ENCODE measurements at regions not wholly inside any gene's neighbourhood (a gene's known extent, or its start where the extent isn't known, plus 50 kb on each side); places are given as distances from the start of the nearest gene placed in this dataset.
A peak's percentile ranks its signal among the peaks of the same experiment; 100 is the strongest.

GRCh38 chr6:121499666-121500065 lies 64.2 kb downstream of the GJA1 start:
- DNase-seq: no peak

GRCh38 chr6:121503589-121503991 lies 68.1 kb downstream of the GJA1 start:
- DNase-seq: no peak

- peak; percentile 23 to 35 for DNase-seq
These were observed 68.8 kb downstream of the GJA1 start for GRCh38 chr6:121504227-121504626.

GRCh38 chr6:121505284-121505683 lies 69.8 kb downstream of the GJA1 start:
- no peak for DNase-seq

- peak; percentile 18 to 29 for DNase-seq
These were observed 71.6 kb downstream of the GJA1 start for GRCh38 chr6:121506761-121507754.

GRCh38 chr6:121510568-121511177 lies 75.2 kb downstream of the GJA1 start:
- DNase-seq: no peak

- DNase-seq: no peak
These were observed 80.3 kb downstream of the GJA1 start for GRCh38 chr6:121515630-121516265.

GRCh38 chr6:121516331-121516730 lies 80.9 kb downstream of the GJA1 start:
- no peak for DNase-seq

GRCh38 chr6:121520337-121521163 lies 85.1 kb downstream of the GJA1 start:
- no peak for DNase-seq

GRCh38 chr6:121521164-121521555 lies 85.7 kb downstream of the GJA1 start:
- DNase-seq: no peak

GRCh38 chr6:121522265-121522664 lies 86.8 kb downstream of the GJA1 start:
- no peak for DNase-seq

GRCh38 chr6:121522771-121523386 lies 87.4 kb downstream of the GJA1 start:
- no peak for DNase-seq

- no peak for DNase-seq
These were observed 88.2 kb downstream of the GJA1 start for GRCh38 chr6:121523628-121524027.

- no peak for DNase-seq
These were observed 90.8 kb downstream of the GJA1 start for GRCh38 chr6:121526282-121526681.

- DNase-seq: no peak
These were observed 96.3 kb downstream of the GJA1 start for GRCh38 chr6:121531658-121532169.

- no peak for DNase-seq
These were observed 97.9 kb downstream of the GJA1 start for GRCh38 chr6:121533321-121533841.

GRCh38 chr6:121535777-121536176 lies 100.3 kb downstream of the GJA1 start:
- DNase-seq: no peak

GRCh38 chr6:121536345-121536744 lies 100.9 kb downstream of the GJA1 start:
- no peak for DNase-seq

GRCh38 chr6:121539439-121539838 lies 104.0 kb downstream of the GJA1 start:
- no peak for DNase-seq

- DNase-seq: no peak
These were observed 104.8 kb downstream of the GJA1 start for GRCh38 chr6:121540210-121540609.

GRCh38 chr6:121544691-121545090 lies 109.2 kb downstream of the GJA1 start:
- DNase-seq: no peak

GRCh38 chr6:121548131-121548530 lies 112.7 kb downstream of the GJA1 start:
- DNase-seq: no peak
